ENCODE measurements at regions not wholly inside any gene's neighbourhood (a gene's known extent, or its start where the extent isn't known, plus 50 kb on each side); places are given as distances from the start of the nearest gene placed in this dataset.

DNA sequence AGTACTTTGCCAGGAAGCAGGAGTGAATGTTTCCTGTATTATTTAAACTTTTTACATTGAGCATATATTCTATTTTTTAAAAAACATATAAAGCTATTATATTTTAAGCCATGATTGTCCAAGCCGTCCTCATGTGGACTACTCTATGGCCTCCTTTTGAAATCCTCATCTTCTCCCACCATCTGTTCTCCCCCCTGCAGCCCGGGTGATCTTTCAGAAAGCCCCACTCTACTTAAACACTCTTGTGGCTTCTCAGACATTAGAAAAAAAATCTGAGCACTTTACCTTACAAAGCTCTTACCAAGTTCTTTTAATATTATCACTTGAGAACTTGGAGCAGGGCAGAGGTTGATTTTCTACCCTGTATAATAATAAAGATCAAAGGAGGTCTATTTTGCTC, 95.4 kb downstream of the CAVIN4 start:
- DNase-seq (ENCODE audit: low read depth, low spot score), result no peak
- H3K4me3 ChIP-seq (ENCODE audit: low read depth, low read length), result no peak overlapping the region
- TF ChIP-seq, protein P1, sequence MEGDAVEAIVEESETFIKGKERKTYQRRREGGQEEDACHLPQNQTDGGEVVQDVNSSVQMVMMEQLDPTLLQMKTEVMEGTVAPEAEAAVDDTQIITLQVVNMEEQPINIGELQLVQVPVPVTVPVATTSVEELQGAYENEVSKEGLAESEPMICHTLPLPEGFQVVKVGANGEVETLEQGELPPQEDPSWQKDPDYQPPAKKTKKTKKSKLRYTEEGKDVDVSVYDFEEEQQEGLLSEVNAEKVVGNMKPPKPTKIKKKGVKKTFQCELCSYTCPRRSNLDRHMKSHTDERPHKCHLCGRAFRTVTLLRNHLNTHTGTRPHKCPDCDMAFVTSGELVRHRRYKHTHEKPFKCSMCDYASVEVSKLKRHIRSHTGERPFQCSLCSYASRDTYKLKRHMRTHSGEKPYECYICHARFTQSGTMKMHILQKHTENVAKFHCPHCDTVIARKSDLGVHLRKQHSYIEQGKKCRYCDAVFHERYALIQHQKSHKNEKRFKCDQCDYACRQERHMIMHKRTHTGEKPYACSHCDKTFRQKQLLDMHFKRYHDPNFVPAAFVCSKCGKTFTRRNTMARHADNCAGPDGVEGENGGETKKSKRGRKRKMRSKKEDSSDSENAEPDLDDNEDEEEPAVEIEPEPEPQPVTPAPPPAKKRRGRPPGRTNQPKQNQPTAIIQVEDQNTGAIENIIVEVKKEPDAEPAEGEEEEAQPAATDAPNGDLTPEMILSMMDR (IDR thresholded peaks at IDR 0.05; ENCODE audit: insufficient read depth, low read length, missing control alignments), result no peak
- ChIA-PET CTCF (no interaction called here), POLR2A (no interaction called here)

DNA sequence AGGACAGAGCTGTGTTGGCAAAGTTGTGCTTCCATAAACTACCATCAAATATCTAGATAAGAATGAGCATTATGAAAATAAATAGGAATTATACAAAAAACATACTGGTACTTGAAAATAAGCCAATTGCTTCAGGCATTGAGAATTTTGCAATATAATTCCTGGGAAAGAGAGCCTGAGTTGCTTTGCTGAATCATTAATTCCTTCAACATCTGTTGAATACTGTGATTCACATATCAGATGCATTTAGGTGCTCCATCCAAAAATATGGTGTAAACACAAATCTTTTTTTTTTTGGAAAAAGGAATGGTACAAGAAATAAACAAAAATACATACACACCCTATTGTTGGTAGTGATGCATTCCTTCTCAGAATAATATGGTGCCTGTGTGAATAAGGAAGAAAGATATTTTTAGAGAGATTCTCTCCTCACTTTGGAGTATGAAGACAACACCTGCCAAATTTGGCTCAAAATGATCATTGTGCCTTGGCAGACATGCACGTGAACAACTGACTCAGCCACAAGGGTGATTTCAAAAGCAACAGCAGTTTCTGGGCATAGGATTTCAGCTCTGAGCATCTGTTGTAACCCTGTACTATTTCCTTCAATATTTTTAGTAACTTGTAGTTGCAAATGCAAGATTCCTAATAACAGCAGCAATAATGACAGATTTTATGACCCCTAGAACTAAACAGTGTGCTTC, 96.7 kb downstream of the CAVIN4 start:
- ChIA-PET CTCF (no interaction called here), POLR2A (no interaction called here)
- TF ChIP-seq, protein P1 (IDR thresholded peaks at IDR 0.05; ENCODE audit: insufficient read depth, low read length, missing control alignments), result no peak
- no peak overlapping the region for H3K4me3 ChIP-seq (ENCODE audit: low read depth, low read length)
- DNase-seq (ENCODE audit: low read depth, low spot score), result no peak

DNA sequence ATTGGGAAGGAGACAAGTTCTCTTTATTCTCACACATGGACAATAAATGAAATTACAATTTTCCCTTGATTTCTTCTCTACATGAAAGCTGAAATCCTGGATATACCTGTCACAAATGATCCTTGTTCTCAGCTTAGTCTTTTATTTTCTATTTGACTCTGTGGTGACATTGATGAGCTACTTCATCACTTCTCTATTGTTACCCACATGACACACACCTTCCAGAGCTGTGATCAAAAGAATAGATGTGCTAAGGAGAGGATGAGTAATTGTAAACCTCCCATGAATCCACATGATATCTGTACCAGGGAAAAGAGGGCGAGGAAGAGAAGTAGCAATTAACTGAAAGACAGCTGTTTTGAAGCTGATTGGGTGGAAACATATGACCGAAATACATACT, 102.0 kb downstream of the CAVIN4 start:
- TF ChIP-seq, protein P1 (IDR thresholded peaks at IDR 0.05; ENCODE audit: insufficient read depth, low read length, missing control alignments), result no peak
- ChIA-PET CTCF (no interaction called here), POLR2A (no interaction called here)
- no peak overlapping the region for H3K4me3 ChIP-seq (ENCODE audit: low read depth, low read length)
- DNase-seq (ENCODE audit: low read depth, low spot score), result no peak

DNA sequence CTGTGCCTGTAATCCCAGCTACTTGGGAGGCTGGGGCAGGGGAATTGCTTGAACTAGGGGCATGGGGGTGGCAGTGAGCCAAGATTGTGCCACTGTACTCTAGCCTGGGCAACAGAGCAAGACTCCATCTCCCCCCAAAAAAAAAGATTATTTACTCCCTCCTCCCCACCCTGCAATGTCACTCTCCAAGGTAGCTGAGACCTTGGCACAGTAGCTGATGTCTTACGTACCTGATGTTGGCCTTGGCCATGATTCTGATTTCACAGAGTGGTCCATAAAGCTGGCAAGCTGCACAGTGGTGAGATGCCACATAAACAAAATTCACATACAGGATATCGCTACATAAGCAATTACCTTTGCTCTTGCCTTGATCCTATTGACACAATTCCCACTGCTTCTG, 108.5 kb downstream of the CAVIN4 start:
- no peak for DNase-seq (ENCODE audit: low read depth, low spot score)
- CTCF ChIA-PET, result no interaction called here
- H3K4me3 ChIP-seq (ENCODE audit: low read depth, low read length), result no peak overlapping the region
- POLR2A ChIA-PET, result no interaction called here
- TF ChIP-seq, protein P1 (IDR thresholded peaks at IDR 0.05; ENCODE audit: insufficient read depth, low read length, missing control alignments), result no peak

DNA sequence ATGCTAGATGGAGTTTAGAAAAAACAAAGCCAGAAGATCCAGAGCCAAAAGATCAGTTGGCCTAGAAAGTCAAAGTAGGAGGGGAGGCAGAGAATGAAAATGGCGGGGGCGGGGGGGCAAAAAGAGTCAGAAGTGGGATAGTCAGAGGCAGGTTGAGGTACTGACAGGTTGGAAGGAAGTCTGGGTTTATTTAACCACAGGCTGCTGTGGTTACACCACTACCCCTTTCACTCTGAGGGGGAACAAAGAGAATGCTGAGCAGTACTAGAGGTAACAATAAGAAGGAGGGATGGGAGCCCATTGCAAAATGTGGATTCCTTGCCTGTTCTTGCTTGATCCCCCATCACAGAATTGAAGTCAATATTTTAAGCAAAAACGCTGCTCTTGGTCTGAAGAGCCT, 111.8 kb downstream of the CAVIN4 start:
- CTCF ChIA-PET, result no interaction called here
- DNase-seq (ENCODE audit: low read depth, low spot score), result no peak
- H3K4me3 ChIP-seq (ENCODE audit: low read depth, low read length), result no peak overlapping the region
- TF ChIP-seq, protein P1 (IDR thresholded peaks at IDR 0.05; ENCODE audit: insufficient read depth, low read length, missing control alignments), result no peak
- POLR2A ChIA-PET, result no interaction called here

- POLR2A ChIA-PET, result no interaction called here
- TF ChIP-seq, protein P1 (IDR thresholded peaks at IDR 0.05; ENCODE audit: insufficient read depth, low read length, missing control alignments), result no peak
- no peak overlapping the region for H3K4me3 ChIP-seq (ENCODE audit: low read depth, low read length)
- CTCF ChIA-PET, result no interaction called here
- DNase-seq (ENCODE audit: low read depth, low spot score), result no peak
These were observed 112.6 kb downstream of the CAVIN4 start for GRCh38 chr9:100690438-100690837.

All from AG04449 (cell line).